GM12892 (cell line): ENCODE measurements at regions not wholly inside any gene's neighbourhood (a gene's known extent, or its start where the extent isn't known, plus 50 kb on each side); places are given as distances from the start of the nearest gene placed in this dataset.

ENCODE experiments used
- DNase-seq: peaks from one replicate; pipeline ENCODE4 v3.0.0; 2011; ENCODE audit not compliant: insufficient read length
- FAIRE-seq: peaks from 2 replicates; lab custom pipeline; 2011; peaks lifted over from hg19 to GRCh38; lab: Jason Lieb, UNC
- POLR2A ChIP-seq: IDR thresholded peaks from 2 replicates; pipeline ENCODE4 v1.6.1; 2011; ENCODE audit warnings: low read depth, low read length, control low read depth
- POLR2AphosphoS5 ChIP-seq: IDR thresholded peaks from 2 replicates; pipeline ENCODE4 v1.6.1; 2011; ENCODE audit warnings: low read depth, low read length, control low read depth
- TAF1 ChIP-seq: IDR thresholded peaks from 2 replicates; pipeline ENCODE4 v1.6.1; 2011; ENCODE audit warnings: low read depth, mild to moderate bottlenecking, control low read depth, low read length, borderline replicate concordance

DNA sequence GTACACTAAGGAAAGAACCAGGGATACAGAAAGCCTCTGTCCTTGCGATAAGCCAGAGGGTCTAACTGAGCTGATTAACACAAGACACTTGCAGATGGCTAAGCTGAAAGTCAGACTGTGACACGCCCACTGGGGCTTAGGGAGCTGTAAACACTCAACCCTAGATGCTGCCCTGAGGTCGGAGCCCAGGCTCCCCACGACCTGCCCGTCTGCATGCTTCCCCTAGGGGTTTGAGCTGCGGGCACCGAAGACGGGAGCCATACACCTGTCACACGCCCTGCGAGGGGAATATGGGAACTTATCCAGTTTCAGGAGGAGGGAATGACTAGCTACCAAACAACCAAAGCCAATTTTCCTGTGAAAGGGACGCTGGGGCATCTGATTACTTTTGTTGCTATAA is 96.0 kb downstream of the HTR5A start:
- TF ChIP-seq TAF1 (no peak), POLR2A (no peak), POLR2AphosphoS5 (no peak)
- FAIRE-seq = no peak
- DNase-seq = no peak

DNA sequence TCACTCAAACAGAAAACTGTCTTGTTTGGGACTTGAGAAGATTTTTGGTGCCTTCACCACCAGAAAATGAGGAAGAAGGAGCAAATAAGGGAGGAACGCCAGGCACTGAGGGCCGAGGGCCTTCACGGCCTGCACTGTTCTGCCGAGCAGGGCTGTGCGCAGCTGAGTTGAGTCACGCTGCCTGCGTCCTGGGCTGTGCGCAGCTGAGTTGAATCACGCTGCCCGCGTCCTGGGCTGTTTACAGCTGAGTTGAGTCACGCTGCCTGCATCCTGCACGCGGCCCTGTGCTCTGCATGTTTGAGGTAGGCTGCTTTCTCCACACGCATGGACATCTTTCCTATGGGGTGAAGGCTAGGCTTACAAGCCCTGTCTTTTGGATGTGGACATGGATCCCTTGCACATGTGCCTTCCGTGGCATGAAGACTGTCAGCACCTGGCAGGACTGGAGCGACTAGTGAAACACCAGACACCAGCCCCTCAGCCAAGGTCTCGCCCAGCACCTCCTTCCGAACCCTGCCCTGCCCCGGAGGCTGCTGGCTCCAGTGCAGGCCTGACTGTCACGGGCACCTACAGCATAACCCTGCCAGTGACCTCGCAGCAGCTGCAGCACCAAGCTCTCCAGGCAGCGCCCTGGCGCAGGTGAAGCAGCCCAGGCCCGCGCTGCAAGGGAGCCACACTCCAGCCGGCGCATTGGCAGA is 96.7 kb downstream of the HTR5A start:
- FAIRE-seq (no peak), DNase-seq (no peak)
- no peak for TF ChIP-seq POLR2AphosphoS5
- TF ChIP-seq POLR2A = no peak
- no peak for TF ChIP-seq TAF1

- TF ChIP-seq POLR2AphosphoS5 = no peak
- no peak for TF ChIP-seq POLR2A
- no peak for TF ChIP-seq TAF1
- FAIRE-seq (no peak), DNase-seq (no peak)
Measured at GRCh38 chr7:155167706-155168365, 97.7 kb downstream of the HTR5A start.

DNA sequence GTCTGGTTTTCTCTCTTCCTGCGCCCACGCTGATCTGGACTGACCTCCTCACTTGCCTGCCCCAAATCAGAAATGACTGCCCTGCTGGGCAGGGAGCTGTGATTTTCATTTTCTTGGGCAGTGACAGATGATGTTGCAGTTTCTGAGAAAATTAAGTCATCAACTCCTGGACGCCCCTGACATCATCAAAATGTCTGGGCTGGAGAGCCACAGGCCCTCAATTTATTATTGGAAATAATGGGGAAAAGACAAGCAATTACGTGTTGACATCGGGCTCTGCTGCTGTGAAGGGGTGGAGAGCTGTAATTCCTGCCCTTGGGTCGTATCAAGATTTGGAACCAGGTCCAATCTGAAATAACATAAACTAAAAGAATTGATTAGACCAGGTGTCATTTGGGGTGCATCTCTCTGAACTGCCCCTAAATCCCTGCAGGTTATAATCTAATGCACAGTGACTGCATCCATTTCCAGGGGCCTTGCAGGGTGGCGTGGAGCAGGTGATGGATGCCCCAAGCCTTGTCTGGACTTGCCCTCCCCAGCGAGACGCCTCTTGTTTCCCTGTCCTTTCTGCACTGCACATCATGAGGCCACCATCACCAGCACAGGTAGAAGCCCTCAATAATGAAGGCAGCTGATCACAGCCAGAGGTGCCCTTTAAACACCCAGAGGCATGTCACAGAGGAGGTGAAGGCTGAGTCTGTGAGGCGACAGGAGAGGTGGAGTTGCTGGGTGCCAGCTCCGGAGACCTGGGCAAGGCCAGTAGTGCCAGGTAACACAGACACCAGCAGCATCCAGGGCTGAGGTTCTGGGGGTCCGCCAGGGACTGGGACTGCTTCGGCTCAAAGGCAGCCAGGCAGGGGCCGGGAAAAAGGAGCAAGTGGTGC is 98.7 kb downstream of the HTR5A start:
- no peak for DNase-seq
- no peak for FAIRE-seq
- no peak for TF ChIP-seq POLR2AphosphoS5
- no peak for TF ChIP-seq TAF1
- no peak for TF ChIP-seq POLR2A

- FAIRE-seq = no peak
- TF ChIP-seq POLR2AphosphoS5 (no peak), TAF1 (no peak), POLR2A (no peak)
Measured at GRCh38 chr7:155169498-155170065, 99.5 kb downstream of the HTR5A start.

GRCh38 chr7:155170331-155170730 is 100.2 kb downstream of the HTR5A start:
- FAIRE-seq (no peak), DNase-seq (no peak)
- no peak for TF ChIP-seq POLR2A
- no peak for TF ChIP-seq TAF1
- no peak for TF ChIP-seq POLR2AphosphoS5

More at GRCh38 chr7:155169498-155170065, 99.5 kb downstream of the HTR5A start:
- DNase-seq = no peak

GRCh38 chr7:155172141-155172540 is 102.0 kb downstream of the HTR5A start:
- TF ChIP-seq POLR2AphosphoS5 = no peak
- no peak for TF ChIP-seq TAF1
- TF ChIP-seq POLR2A = no peak
- DNase-seq (no peak), FAIRE-seq (no peak)

DNA sequence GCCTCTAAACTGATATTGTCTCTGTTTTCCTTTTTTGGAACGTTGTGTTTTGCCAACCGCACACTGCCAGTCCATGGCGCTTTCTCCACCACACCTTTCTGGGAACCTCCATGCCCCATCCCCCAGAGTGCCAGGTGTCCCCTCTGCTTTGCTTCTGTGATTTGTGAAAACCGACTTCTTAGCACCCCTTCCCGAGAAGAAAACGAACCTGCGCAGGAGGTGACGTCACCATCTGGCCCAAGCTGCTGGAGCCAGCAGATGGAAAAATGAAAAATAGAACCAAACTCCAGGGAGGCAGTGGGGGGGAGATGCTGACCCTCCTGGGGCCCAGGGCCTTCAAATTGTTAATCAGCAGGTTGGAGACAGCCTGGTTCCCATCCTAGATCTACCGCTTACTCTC is 103.8 kb downstream of the HTR5A start:
- TF ChIP-seq POLR2A (no peak), TAF1 (no peak)
- FAIRE-seq = no peak
- DNase-seq = no peak

- FAIRE-seq = no peak
- no peak for TF ChIP-seq POLR2AphosphoS5
- TF ChIP-seq POLR2A = no peak
- no peak for TF ChIP-seq TAF1
- DNase-seq = no peak
Measured at GRCh38 chr7:155178096-155178495, 108.0 kb downstream of the HTR5A start.

DNA sequence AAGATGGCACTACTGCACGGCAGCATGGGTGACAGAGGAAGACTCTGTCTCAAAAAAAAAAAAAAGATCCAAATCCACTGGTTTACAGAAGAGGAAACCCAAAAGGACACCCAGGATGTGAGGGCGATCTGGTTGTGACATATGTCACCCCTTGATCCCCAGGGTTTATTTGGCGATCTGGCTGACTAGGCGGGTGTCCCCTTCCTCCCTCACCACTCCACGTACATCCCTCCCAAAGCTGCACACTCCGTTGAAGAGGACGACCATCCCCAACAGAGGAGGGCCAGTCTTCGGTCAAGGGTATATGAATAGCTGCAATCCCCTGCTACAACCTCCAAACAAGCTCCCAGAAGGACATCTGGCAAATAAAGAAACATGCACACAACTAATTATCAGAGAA is 111.6 kb downstream of the HTR5A start:
- no peak for TF ChIP-seq POLR2A
- TF ChIP-seq POLR2AphosphoS5 = no peak
- no peak for TF ChIP-seq TAF1
- DNase-seq (no peak), FAIRE-seq (no peak)

- FAIRE-seq (no peak), DNase-seq (no peak)
- TF ChIP-seq POLR2AphosphoS5 (no peak), POLR2A (no peak), TAF1 (no peak)
Measured at GRCh38 chr7:155182406-155182970, 112.4 kb downstream of the HTR5A start.
